K562 (cell line): ENCODE measurements at regions not wholly inside any gene's neighbourhood (a gene's known extent, or its start where the extent isn't known, plus 50 kb on each side); places are given as distances from the start of the nearest gene placed in this dataset.

Experiments used
- ATAC-seq: fragments of 200-7000 bp; cut with Tn5 transposase; 3 replicates; pipeline ENCODE4 v1.9.1; 2020; ENCODE audit warnings: moderate library complexity
- BruUV-seq: library from RNA; stranded (reverse); fragments of 400-500 nt; replicated peaks from 2 replicates; lab custom pipeline; 2021; lab: Mats Ljungman, UMichigan
- CTCF ChIA-PET: fragments of 300-600 bp; formaldehyde crosslinking; extraction: SDS; loops from one replicate; lab custom pipeline; 2021; ENCODE audit warnings: low intra/inter-chr PET ratio; lab: Yijun Ruan, JAX
- POLR2A ChIA-PET: fragments of 300-600, 350-650 bp; sonication (Branson Sonifier 250); formaldehyde crosslinking; extraction: SDS; loops from one replicate; lab custom pipeline; 2021; ENCODE audit warnings: antibody characterized with exemption, inconsistent platforms; lab: Yijun Ruan, JAX
- DNase-seq, 4 experiments: peaks; one replicate each; pipeline versions ENCODE4 v3.0.0 to v3.0.0-alpha.2; 2011 to 2018; ENCODE audit warnings: low spot score in 3 of 4, mixed read lengths in 3 of 4; ENCODE audit errors: extremely low read depth in 1 of 4
- FAIRE-seq: peaks from 2 replicates; lab custom pipeline; 2011; peaks lifted over from hg19 to GRCh38; lab: Jason Lieb, UNC
- H2AFZ ChIP-seq: 2 replicates; pipeline ENCODE4 v1.6.0; 2011; ENCODE audit warnings: low read depth, low read length, control low read depth, inconsistent platforms
- H3K27ac ChIP-seq: fragments of 200-600 bp; 3 replicates; pipeline ENCODE4 v1.8.0; 2011; ENCODE audit warnings: low read depth, mild to moderate bottlenecking, control low read depth, inconsistent platforms, low read length, moderate library complexity, mixed read lengths; ENCODE audit errors: extremely low read depth
- H3K27me3 ChIP-seq, 2 experiments: fragments of 300-600 bp in 1 of 2; 2 replicates in 1 of 2; 3 replicates in 1 of 2; pipeline versions ENCODE4 v1.6.0 to v1.8.0; 2011; ENCODE audit warnings: inconsistent platforms in 2 of 2, low read length in 2 of 2, mild to moderate bottlenecking in 1 of 2, mixed read lengths in 1 of 2, moderate library complexity in 1 of 2; ENCODE audit not compliant: control insufficient read depth in 2 of 2, insufficient read depth in 2 of 2
- H3K36me3 ChIP-seq: fragments of 300-600 bp; 3 replicates; pipeline ENCODE4 v1.8.0; 2011; ENCODE audit warnings: mild to moderate bottlenecking, low read length, inconsistent platforms; ENCODE audit not compliant: control insufficient read depth, insufficient read depth
- H3K4me1 ChIP-seq, 2 experiments: fragments of 200-600 bp in 1 of 2; replicated peaks in 1 of 2; 2 replicates in 1 of 2; 3 replicates in 1 of 2; pipeline versions ENCODE4 v1.5.1 to v1.8.0; 2011; ENCODE audit warnings: inconsistent platforms in 2 of 2, low read length in 2 of 2, mild to moderate bottlenecking in 1 of 2, mixed read lengths in 1 of 2, moderate library complexity in 1 of 2; ENCODE audit not compliant: control insufficient read depth in 2 of 2, insufficient read depth in 2 of 2
- H3K4me2 ChIP-seq: 2 replicates; pipeline ENCODE4 v1.6.1; 2011; ENCODE audit warnings: low read length, control low read depth, inconsistent platforms, mixed read lengths; ENCODE audit not compliant: insufficient read depth
- H3K4me3 ChIP-seq: fragments of 200-600 bp; sonication (generic), shearing (Covaris generic); 2 replicates; pipeline ENCODE4 v1.5.1; 2016; ENCODE audit warnings: control low read depth, inconsistent platforms
- H3K79me2 ChIP-seq: fragments of 200-600 bp; 3 replicates; pipeline ENCODE4 v1.8.0; 2011; ENCODE audit warnings: low read length, inconsistent platforms; ENCODE audit not compliant: control insufficient read depth, insufficient read depth
- H3K9ac ChIP-seq, 2 experiments: 2 replicates each; pipeline versions ENCODE4 v1.6.0 to v1.6.1; 2011; ENCODE audit warnings: low read depth in 2 of 2, low read length in 2 of 2, control low read depth in 1 of 2, inconsistent platforms in 1 of 2, mild to moderate bottlenecking in 1 of 2, mixed read lengths in 1 of 2; ENCODE audit not compliant: insufficient read depth in 1 of 2
- H3K9me1 ChIP-seq: one replicate; pipeline ENCODE4 v1.6.0; 2011; ENCODE audit warnings: inconsistent platforms, mild to moderate bottlenecking, low read length, moderate library complexity; ENCODE audit not compliant: control insufficient read depth, insufficient read depth
- H3K9me3 ChIP-seq: replicated peaks from 2 replicates; pipeline ENCODE4 v1.5.1; 2011; ENCODE audit warnings: low read depth, low read length, inconsistent platforms; ENCODE audit not compliant: control insufficient read depth, insufficient read depth
- H4K20me1 ChIP-seq: replicated peaks from 2 replicates; pipeline ENCODE4 v1.6.1; 2011; ENCODE audit warnings: low read length, inconsistent platforms, mixed read lengths; ENCODE audit not compliant: control insufficient read depth, insufficient read depth
- CHD4 ChIP-seq: fragments of 200-600 bp; sonication (generic); IDR thresholded peaks from 3 replicates; pipeline ENCODE4 v1.6.1; 2012; ENCODE audit warnings: low read depth, mild to moderate bottlenecking, mixed read lengths, low read length, inconsistent platforms; ENCODE audit not compliant: insufficient read depth, insufficient replicate concordance, poor library complexity, severe bottlenecking
- E2F3 ChIP-seq: fragments of 250-450 bp; sonication (Bioruptor Pico); IDR thresholded peaks from 2 replicates; pipeline ENCODE4 v1.4.0; 2020; ENCODE audit warnings: mild to moderate bottlenecking
- GABPA ChIP-seq: fragments of 200-800 bp; sonication (Bioruptor generic); conservative IDR thresholded peaks from 2 replicates; pipeline ENCODE4 v1.6.1; 2016; ENCODE audit warnings: low read depth, missing genetic modification characterization, missing compliant biosample characterization
- HCFC1 ChIP-seq: IDR thresholded peaks from 2 replicates; pipeline ENCODE4 v1.6.1; 2012; ENCODE audit warnings: low read depth, low read length, improper control_type of control experiment
- ILF3 ChIP-seq: fragments of 450-650 bp; IDR thresholded peaks from 2 replicates; pipeline ENCODE4 v1.6.1; 2018; ENCODE audit warnings: antibody characterized with exemption, mild to moderate bottlenecking, moderate library complexity, borderline replicate concordance
- KLF13 ChIP-seq: fragments of 450-650 bp; IDR thresholded peaks from 2 replicates; pipeline ENCODE4 v1.6.1; 2016; ENCODE audit warnings: missing genetic modification characterization, low read depth, mild to moderate bottlenecking, missing compliant biosample characterization, moderate library complexity, borderline replicate concordance
- NKRF ChIP-seq: fragments of 450-650 bp; IDR thresholded peaks from 2 replicates; pipeline ENCODE4 v1.6.1; 2016; ENCODE audit warnings: borderline replicate concordance
- SMAD1 ChIP-seq: fragments of 150-350 bp; IDR thresholded peaks from 2 replicates; pipeline ENCODE4 v1.6.1; 2014; ENCODE audit warnings: low read length, low read depth; ENCODE audit not compliant: partially characterized antibody
- SMAD3 ChIP-seq: fragments of 450-650 bp; formaldehyde crosslinking; conservative IDR thresholded peaks from 2 replicates; pipeline ENCODE4 v1.4.0; 2020; ENCODE audit warnings: mild to moderate bottlenecking
- SREBF1 ChIP-seq: fragments of 150-350 bp; IDR thresholded peaks from 2 replicates; pipeline ENCODE4 v1.6.1; 2014; ENCODE audit warnings: antibody characterized with exemption, low read depth, low read length, borderline replicate concordance
- STAT6 ChIP-seq: sonication (generic); formaldehyde crosslinking; IDR thresholded peaks from 2 replicates; pipeline ENCODE4 v1.8.1; 2023; ENCODE audit warnings: mild to moderate bottlenecking, missing genetic modification reagents
- TCFL5 ChIP-seq: fragments of 250-450 bp; sonication (Bioruptor Pico); conservative IDR thresholded peaks from 2 replicates; pipeline ENCODE4 v1.6.1; 2021; ENCODE audit warnings: mild to moderate bottlenecking, moderate library complexity, matching md5 sums
- TEAD4 ChIP-seq, 2 experiments: sonication (generic) in 1 of 2; formaldehyde crosslinking in 1 of 2; IDR thresholded peaks; 2 replicates each; pipeline versions ENCODE4 v1.6.1 to v1.8.0; 2012 to 2022; ENCODE audit warnings: borderline replicate concordance in 1 of 2, inconsistent platforms in 1 of 2, low read length in 1 of 2, mild to moderate bottlenecking in 1 of 2, missing genetic modification reagents in 1 of 2
- ZBTB2 ChIP-seq: fragments of 450-650 bp; IDR thresholded peaks from 2 replicates; pipeline ENCODE4 v1.6.1; 2016; ENCODE audit warnings: antibody characterized with exemption
- WGBS: fragments of 100-300 bp; shearing (Covaris generic); methylation state at CpG from one replicate; pipeline ENCODE4 v1.1.6; 2016; ENCODE audit warnings: low coverage, mixed read lengths; ENCODE audit not compliant: insufficient coverage; ENCODE audit errors: missing lambda C conversion rate; 5-methylcytosine and 5-hydroxymethylcytosine counted together
- in situ Hi-C: fragments of 300-500 bp; cut with MboI; formaldehyde crosslinking; loops from 4 replicates; pipeline ENCODE4 v1.15.0; 2018; ENCODE audit warnings: inconsistent platforms, mixed read lengths
- intact Hi-C: fragments of 100-400 bp; cut with micrococcal nuclease; formaldehyde crosslinking; loops from 2 replicates; pipeline ENCODE4 v1.14.2; 2022
- TF ChIP-seq, protein P1 (sequence below): fragments of 450-650 bp; IDR thresholded peaks from 2 replicates; pipeline ENCODE4 v1.6.1; 2016; ENCODE audit warnings: missing biosample characterization, missing genetic modification characterization

DNA sequence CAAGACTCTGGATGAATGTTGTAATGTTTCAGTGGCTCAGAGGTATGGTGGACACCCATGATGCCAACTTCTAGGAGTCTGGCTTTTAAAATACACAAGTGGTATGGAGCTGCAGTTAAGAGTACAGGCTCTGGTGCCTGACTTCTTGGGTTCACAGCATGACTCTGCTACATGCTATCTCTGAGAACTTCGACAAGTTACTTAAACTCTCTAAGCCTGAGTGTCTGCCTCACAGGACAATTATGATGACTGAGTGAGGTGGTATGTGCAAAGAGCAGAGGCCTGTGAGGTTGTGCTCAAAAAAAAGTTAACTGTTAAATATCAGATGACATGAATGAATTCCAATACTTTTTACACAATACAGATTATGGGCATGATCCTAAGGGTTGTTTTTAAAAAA lies 90.9 kb upstream of the SRD5A3 start:
- FAIRE-seq (no peak), ATAC-seq (no peak), DNase-seq (no peak)
- POLR2A ChIA-PET, result no interaction called here
- Histone ChIP-seq H3K4me1 (no peaks in the 10 kb centered on the region), H4K20me1 (no peaks in the 10 kb centered on the region), H3K27ac (no peak overlapping the region), H3K9me1 (no peaks in the 10 kb centered on the region), H2AFZ (no peak overlapping the region), H3K36me3 (no peaks in the 10 kb centered on the region), H3K4me3 (no peak overlapping the region), H3K9ac (no peak overlapping the region), H3K79me2 (no peaks in the 10 kb centered on the region), H3K9me3 (no peaks in the 10 kb centered on the region), H3K4me2 (no peak overlapping the region), H3K27me3 (peaks cover 5 to 13% of the 10 kb centered on the region in 2 experiments; a peak in 4 of 5 replicates)
- CTCF ChIA-PET, result no interaction called here
- intact Hi-C loops, result no loop called here
- WGBS, result 0% methylated on average over 1 of the region's 1 CpG
- BruUV-seq, result no TSS peak
- TF ChIP-seq HCFC1 (no peak), NKRF (no peak), E2F3 (no peak), SMAD3 (CRISPR knock-in tag) (no peak), STAT6 (no peak), SMAD1 (no peak), KLF13 (tag) (no peak), GABPA (tag) (no peak), TEAD4 (IDR thresholded peaks at IDR 0.05; ENCODE audit: low read length) (no peak), TEAD4 (CRISPR knock-in tag; IDR thresholded peaks at IDR 0.05; ENCODE audit: borderline replicate concordance) (no peak), ZBTB2 (no peak), SREBF1 (no peak), ILF3 (no peak), TCFL5 (no peak), CHD4 (no peak)
- TF ChIP-seq, protein P1, sequence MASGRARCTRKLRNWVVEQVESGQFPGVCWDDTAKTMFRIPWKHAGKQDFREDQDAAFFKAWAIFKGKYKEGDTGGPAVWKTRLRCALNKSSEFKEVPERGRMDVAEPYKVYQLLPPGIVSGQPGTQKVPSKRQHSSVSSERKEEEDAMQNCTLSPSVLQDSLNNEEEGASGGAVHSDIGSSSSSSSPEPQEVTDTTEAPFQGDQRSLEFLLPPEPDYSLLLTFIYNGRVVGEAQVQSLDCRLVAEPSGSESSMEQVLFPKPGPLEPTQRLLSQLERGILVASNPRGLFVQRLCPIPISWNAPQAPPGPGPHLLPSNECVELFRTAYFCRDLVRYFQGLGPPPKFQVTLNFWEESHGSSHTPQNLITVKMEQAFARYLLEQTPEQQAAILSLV (tag), result no peak
- in situ Hi-C loops, result no loop called here
